Sciatic nerve (tissue), 2 donors: ENCODE measurements at regions not wholly inside any gene's neighbourhood (a gene's known extent, or its start where the extent isn't known, plus 50 kb on each side); places are given as distances from the start of the nearest gene placed in this dataset.
"Not testable (repeated sequence)": the region's sequence is repeated elsewhere in the genome, so short reads cannot be mapped to it uniquely, and the experiment has no call there.

ENCODE experiments used
- ATAC-seq: fragments of 200-7000 bp; cut with Tn5 transposase; one replicate; pipeline ENCODE4 v1.9.1; 2020; ENCODE audit warnings: mild to moderate bottlenecking, moderate library complexity
- DNase-seq: peaks from one replicate; pipeline ENCODE4 v3.0.0-alpha.2; 2020; ENCODE audit warnings: low spot score
- intact Hi-C: fragments of 100-400 bp; cut with DNase I; formaldehyde crosslinking; loops from one replicate; pipeline ENCODE4 v1.14.2; 2022
- donor health status: DM: no; HTN: no; CAD: no.
- donor health status: DM: no; HTN: no; CAD: no.

DNA sequence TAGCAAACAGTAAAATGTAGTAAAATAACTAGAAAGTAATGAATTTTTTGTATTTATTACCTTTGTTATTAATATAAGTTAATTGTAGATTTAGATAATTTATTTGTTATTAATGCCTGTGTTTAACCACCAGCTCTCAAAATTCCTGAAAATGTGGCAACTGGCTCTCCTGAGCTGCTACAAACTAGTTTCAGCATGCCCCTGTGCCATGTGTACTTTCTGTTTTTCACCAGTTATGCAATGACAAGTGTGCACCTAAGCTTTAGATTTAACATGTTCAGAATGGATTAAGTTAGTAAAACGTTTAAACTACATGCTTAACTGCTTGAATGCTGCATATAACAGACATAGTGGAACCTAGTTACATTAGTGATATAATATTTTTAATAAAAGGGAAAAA is 88.1 kb downstream of the POSTN start:
- intact Hi-C loops, result no loop called here
- ATAC-seq, result no peak

DNA sequence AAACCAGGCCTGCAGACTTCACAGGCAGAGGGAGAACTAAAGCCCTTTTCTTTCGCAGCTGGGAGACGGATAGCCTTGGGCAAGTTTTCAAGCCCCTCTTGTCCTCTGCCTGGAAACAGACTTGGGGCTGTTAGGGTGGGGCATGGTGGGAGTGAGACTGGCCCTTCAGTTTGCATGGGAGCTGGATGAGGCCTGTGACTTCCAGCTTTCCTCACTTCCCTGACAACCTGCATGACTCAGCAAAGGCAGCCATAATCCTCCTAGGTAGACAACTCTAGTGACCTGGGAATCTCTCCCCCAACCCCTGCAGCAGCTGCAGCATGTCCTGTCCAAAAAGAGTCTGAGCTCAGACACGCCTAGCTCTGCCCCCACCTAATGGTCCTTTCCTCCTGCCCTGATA is 93.0 kb downstream of the POSTN start:
- DNase-seq (no peak), ATAC-seq (no peak)
- intact Hi-C loops, result no loop called here

More for the DNA sequence above, 88.1 kb downstream of the POSTN start:
- DNase-seq, result no peak

- DNase-seq (no peak), ATAC-seq (no peak)
These were observed 94.3 kb downstream of the POSTN start for GRCh38 chr13:37504251-37504650.

GRCh38 chr13:37503287-37503686 is 95.3 kb downstream of the POSTN start:
- ATAC-seq (no peak), DNase-seq (no peak)
- intact Hi-C loops, result no loop called here

More at GRCh38 chr13:37504251-37504650, 94.3 kb downstream of the POSTN start:
- intact Hi-C loops, result no loop called here

DNA sequence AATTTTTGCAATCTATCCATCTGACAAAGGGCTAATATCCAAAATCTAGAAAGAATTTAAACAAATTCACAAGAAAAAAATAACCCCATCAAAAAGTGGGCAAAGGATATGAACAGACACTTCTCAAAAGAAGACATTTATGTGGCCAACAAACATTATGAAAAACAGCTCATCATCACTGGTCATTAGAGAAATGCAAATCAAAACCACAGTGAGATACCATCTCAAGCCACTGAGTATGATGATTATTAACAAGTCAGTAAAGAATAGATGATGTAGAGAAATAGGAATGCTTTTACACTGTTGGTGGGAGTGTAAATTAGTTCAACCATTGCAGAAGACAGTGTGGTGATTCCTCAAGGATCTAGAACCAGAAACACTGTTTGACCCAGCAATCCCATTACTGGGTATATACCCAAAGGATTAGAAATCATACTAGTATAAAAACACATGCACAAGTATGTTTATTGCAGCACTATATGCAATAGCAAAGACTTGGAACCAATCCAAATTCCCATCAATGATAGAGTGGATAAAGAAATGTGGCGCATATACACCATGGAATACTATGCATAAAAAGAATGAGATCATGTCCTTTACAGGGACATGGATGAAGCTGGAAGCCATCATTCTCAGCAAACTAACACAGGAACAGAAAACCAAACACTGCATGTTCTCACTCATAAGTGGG is 96.1 kb downstream of the POSTN start:
- DNase-seq, intact Hi-C loops, ATAC-seq: not testable (repeated sequence)

DNA sequence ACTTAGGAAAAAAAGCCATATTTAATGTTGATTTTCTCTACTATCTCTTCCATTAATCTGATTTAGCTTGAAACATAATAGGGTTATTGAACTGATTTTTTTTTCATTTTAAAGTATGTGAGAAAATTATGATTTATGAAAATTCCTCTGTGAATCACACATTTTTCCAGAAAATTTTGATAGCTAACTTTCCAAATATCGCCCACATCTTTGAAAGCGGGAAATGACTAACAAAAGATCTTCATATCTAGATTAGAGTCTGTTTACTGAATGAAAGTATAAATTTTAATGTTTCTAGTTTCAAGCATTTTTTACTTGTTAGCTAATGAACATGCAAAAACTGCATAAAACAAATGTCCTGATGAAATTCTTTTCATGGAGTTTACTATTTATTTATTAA is 97.4 kb downstream of the POSTN start:
- DNase-seq, result no peak
- ATAC-seq, result no peak
- intact Hi-C loops, result no loop called here

- intact Hi-C loops, result no loop called here
- no peak for DNase-seq
- no peak for ATAC-seq
These were observed 103.5 kb downstream of the POSTN start for GRCh38 chr13:37495046-37495445.

GRCh38 chr13:37493775-37494174 is 104.8 kb downstream of the POSTN start:
- ATAC-seq (no peak), DNase-seq (no peak)
- intact Hi-C loops, result no loop called here

GRCh38 chr13:37492741-37493514 is 105.6 kb downstream of the POSTN start:
- ATAC-seq (peak; percentile 50), DNase-seq (no peak)
- intact Hi-C loops, result no loop called here

DNA sequence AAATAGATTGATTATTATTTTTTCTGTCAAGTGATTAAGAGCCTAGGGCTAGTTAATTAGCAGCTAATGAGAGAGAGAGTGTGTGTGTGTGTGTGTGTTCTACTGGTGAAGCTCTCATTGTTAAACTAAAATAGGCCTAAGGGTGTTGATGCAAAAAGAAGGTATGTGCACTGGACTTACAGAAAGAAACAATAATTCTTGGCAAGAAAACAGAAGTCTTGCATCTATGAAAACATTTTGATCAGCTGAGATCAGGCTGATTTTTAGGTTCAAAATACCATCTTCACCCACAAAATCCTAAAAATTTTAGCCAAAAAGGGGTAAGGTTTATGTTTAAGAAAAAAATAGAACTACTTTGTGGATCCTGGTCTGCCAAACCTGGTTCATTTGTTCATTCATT is 106.5 kb downstream of the POSTN start:
- DNase-seq (no peak), ATAC-seq (no peak)
- intact Hi-C loops, result no loop called here

GRCh38 chr13:37491661-37492060 is 106.9 kb downstream of the POSTN start:
- ATAC-seq (no peak), DNase-seq (no peak)
- intact Hi-C loops, result no loop called here

- ATAC-seq (no peak), DNase-seq (no peak)
- intact Hi-C loops, result no loop called here
These were observed 108.3 kb downstream of the POSTN start for GRCh38 chr13:37490176-37490779.

DNA sequence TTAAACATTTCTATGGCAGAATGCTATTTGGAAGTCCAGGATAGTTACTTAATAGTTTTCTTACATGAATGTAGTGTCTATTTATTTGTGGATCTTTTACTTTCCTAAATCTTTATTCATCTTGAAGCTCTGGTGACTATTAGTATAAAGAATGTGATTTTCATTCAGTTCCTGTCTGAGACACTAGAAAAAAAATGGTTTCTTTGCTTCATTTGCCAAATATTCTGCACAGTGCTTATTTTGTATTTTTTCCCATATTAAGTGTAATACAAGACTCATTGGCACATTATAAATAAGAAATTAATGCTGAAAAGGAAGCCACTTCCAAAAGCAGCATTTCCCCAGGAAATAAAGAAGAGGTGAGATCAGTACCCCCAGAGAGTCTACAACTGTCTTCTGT is 109.8 kb downstream of the POSTN start:
- ATAC-seq, result no peak
- DNase-seq, result no peak
- intact Hi-C loops, result no loop called here

GRCh38 chr13:37486171-37486681 is 112.3 kb downstream of the POSTN start:
- ATAC-seq, result no peak
- intact Hi-C loops, result no loop called here
- no peak for DNase-seq

- ATAC-seq (no peak), DNase-seq (no peak)
- intact Hi-C loops, result no loop called here
These were observed 112.8 kb downstream of the POSTN start for GRCh38 chr13:37485756-37486155.

DNA sequence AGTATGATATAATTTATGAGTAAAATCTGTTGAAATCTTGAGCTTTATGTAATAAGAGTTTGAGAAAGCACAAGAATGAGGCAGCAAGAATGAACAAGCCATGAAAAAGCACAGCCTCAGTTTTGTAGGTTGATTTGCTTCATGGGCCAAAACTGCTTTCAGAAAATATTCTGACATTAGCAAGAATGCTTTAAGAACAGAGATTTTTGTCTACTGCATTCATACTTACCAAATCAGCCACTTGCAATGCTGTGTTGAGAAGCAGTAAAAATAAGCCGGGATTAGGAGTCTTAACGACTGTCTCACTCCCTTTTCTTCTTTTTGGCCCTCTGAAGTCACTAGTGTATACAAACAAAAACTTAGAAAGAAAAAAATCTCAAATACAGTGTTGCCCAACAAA is 114.5 kb downstream of the POSTN start:
- no peak for DNase-seq
- ATAC-seq, result no peak
- intact Hi-C loops, result no loop called here

GRCh38 chr13:37482331-37482730 is 116.2 kb downstream of the POSTN start:
- intact Hi-C loops, result no loop called here
- ATAC-seq (no peak), DNase-seq (no peak)

GRCh38 chr13:37481885-37482227 is 116.7 kb downstream of the POSTN start:
- ATAC-seq, result no peak
- intact Hi-C loops, result no loop called here
- DNase-seq, result no peak

- DNase-seq (no peak), ATAC-seq (no peak)
- intact Hi-C loops, result no loop called here
These were observed 117.3 kb downstream of the POSTN start for GRCh38 chr13:37481011-37481884.
